ENCODE measurements at regions not wholly inside any gene's neighbourhood (a gene's known extent, or its start where the extent isn't known, plus 50 kb on each side); places are given as distances from the start of the nearest gene placed in this dataset.

DNA sequence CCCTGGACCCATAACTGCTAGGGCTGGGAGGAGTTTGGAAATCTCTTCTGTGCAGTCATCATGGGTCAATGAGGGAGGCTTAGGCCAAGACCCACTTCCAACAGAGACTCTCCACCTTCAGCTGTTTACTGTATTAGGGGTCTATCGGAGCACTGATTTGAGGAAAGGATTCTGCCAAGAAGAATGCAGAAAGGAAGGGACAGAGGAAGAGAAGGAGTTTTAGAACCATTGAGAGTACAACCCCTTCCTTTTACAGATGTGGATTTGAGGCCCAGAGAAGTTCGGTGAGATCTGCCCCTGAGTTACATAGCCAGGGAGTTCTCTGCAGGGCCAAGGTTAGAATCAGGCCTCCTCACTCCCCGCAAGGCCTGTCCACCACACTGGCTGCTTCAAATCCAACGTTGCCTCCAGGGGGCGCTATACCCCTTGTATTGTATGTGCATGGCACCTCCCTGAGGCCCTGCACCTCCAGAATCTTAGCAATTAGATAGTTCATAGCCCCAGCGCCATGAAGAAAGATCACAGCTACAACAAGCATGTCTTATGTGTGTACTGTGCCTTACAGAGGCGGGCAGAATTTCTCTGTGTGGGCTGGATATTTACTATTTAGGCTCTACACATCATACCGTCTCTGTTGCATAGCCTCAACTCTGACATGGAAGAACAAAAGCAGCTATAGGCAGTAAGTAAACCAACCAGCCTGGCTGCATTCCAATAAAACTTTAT, 246.8 kb downstream of the SKIDA1 start:
- no peak for TF ChIP-seq EZH2 (IDR thresholded peaks at IDR 0.05; ENCODE audit: low read length, missing control alignments)
- TF ChIP-seq, protein P1, sequence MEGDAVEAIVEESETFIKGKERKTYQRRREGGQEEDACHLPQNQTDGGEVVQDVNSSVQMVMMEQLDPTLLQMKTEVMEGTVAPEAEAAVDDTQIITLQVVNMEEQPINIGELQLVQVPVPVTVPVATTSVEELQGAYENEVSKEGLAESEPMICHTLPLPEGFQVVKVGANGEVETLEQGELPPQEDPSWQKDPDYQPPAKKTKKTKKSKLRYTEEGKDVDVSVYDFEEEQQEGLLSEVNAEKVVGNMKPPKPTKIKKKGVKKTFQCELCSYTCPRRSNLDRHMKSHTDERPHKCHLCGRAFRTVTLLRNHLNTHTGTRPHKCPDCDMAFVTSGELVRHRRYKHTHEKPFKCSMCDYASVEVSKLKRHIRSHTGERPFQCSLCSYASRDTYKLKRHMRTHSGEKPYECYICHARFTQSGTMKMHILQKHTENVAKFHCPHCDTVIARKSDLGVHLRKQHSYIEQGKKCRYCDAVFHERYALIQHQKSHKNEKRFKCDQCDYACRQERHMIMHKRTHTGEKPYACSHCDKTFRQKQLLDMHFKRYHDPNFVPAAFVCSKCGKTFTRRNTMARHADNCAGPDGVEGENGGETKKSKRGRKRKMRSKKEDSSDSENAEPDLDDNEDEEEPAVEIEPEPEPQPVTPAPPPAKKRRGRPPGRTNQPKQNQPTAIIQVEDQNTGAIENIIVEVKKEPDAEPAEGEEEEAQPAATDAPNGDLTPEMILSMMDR (conservative IDR thresholded peaks at IDR 0.05 in 1 of 2, IDR thresholded peaks at IDR 0.05 in 1 of 2; ENCODE audit: low read depth in 1 of 2, low read length in 2 of 2): peak; percentile 75 to 82
